HFFc6 (cell line): ENCODE measurements at regions not wholly inside any gene's neighbourhood (a gene's known extent, or its start where the extent isn't known, plus 50 kb on each side); places are given as distances from the start of the nearest gene placed in this dataset.
"Not testable (repeated sequence)": the region's sequence is repeated elsewhere in the genome, so short reads cannot be mapped to it uniquely, and the experiment has no call there.

Experiments used
- DNase-seq: peaks from one replicate; pipeline ENCODE4 v3.0.0-alpha.2; 2018
- H3K27ac Mint-ChIP-seq: 2 replicates; pipeline ENCODE4 v1.8.0; 2020; ENCODE audit warnings: mild to moderate bottlenecking, mixed read lengths
- H3K27me3 Mint-ChIP-seq: 2 replicates; pipeline ENCODE4 v1.8.0; 2021; ENCODE audit warnings: mild to moderate bottlenecking, moderate library complexity, mixed read lengths; ENCODE audit not compliant: insufficient read depth
- H3K36me3 Mint-ChIP-seq: 2 replicates; pipeline ENCODE4 v1.8.0; 2021; ENCODE audit warnings: low read depth, mixed read lengths
- H3K4me1 Mint-ChIP-seq: 2 replicates; pipeline ENCODE4 v1.8.0; 2020; ENCODE audit warnings: low read depth, mixed read lengths
- H3K4me3 Mint-ChIP-seq: 2 replicates; pipeline ENCODE4 v1.8.0; 2020; ENCODE audit warnings: mild to moderate bottlenecking, moderate library complexity, mixed read lengths
- H3K9me3 Mint-ChIP-seq: 2 replicates; pipeline ENCODE4 v1.8.0; 2020; ENCODE audit warnings: mild to moderate bottlenecking, mixed read lengths
- TF ChIP-seq, protein P1 (sequence below): fragments of 200-600 bp; sonication (generic); IDR thresholded peaks from 2 replicates; pipeline ENCODE4 v1.5.0; 2021; ENCODE audit warnings: antibody characterized with exemption, mild to moderate bottlenecking

DNA sequence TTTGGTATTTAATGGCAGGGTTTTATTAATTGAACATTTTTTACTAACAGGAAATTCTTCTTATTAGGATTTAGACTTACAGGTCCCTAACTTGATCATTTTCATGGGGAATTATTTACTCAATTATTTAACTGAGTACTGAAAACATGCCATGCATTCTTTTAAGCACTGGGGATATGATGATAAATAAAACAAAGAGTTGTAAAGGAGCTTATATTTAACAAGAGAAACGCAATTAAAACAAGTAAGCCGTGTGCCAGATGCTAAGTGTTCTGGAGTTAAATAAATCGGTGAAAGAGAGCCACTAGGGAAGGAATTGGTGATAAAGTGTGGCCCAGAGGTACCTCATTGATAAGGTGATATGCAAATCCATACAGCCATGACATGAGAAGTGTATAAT is 214.2 kb upstream of the HTR1E start:
- Mint-ChIP-seq H3K4me1 (no peaks in the 10 kb centered on the region), H3K9me3 (peaks cover 61% of the 10 kb centered on the region), H3K27me3 (no peaks in the 10 kb centered on the region), H3K27ac (no peak overlapping the region), H3K36me3 (no peaks in the 10 kb centered on the region), H3K4me3 (no peak overlapping the region)
- TF ChIP-seq, protein P1, sequence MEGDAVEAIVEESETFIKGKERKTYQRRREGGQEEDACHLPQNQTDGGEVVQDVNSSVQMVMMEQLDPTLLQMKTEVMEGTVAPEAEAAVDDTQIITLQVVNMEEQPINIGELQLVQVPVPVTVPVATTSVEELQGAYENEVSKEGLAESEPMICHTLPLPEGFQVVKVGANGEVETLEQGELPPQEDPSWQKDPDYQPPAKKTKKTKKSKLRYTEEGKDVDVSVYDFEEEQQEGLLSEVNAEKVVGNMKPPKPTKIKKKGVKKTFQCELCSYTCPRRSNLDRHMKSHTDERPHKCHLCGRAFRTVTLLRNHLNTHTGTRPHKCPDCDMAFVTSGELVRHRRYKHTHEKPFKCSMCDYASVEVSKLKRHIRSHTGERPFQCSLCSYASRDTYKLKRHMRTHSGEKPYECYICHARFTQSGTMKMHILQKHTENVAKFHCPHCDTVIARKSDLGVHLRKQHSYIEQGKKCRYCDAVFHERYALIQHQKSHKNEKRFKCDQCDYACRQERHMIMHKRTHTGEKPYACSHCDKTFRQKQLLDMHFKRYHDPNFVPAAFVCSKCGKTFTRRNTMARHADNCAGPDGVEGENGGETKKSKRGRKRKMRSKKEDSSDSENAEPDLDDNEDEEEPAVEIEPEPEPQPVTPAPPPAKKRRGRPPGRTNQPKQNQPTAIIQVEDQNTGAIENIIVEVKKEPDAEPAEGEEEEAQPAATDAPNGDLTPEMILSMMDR: no peak
- no peak for DNase-seq

DNA sequence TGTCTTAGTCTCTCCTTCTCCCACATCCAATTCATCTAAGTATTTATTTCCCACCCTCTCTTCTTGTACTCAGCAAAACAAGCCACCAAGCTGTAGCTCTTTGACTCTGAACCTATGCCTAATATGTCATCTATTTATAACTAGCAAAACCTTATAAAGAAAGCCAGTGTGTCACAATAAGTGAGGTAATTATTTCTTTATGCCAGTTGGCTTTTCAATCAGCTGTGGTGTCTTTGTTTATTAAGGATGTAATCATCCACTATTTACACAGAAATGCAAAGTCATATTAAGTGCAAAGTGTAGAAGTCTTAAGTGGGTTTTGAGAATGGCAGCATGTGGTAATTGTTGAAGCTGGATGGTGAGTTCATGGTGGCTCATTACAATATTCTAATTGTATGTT is 215.2 kb upstream of the HTR1E start:
- no peaks in the 10 kb centered on the region for H3K36me3 Mint-ChIP-seq
- no peak overlapping the region for H3K4me3 Mint-ChIP-seq
- no peaks in the 10 kb centered on the region for H3K27me3 Mint-ChIP-seq
- no peaks in the 10 kb centered on the region for H3K4me1 Mint-ChIP-seq
- peaks cover 68% of the 10 kb centered on the region for H3K9me3 Mint-ChIP-seq
- DNase-seq: no peak
- TF ChIP-seq, protein P1: no peak
- H3K27ac Mint-ChIP-seq: no peak overlapping the region

DNA sequence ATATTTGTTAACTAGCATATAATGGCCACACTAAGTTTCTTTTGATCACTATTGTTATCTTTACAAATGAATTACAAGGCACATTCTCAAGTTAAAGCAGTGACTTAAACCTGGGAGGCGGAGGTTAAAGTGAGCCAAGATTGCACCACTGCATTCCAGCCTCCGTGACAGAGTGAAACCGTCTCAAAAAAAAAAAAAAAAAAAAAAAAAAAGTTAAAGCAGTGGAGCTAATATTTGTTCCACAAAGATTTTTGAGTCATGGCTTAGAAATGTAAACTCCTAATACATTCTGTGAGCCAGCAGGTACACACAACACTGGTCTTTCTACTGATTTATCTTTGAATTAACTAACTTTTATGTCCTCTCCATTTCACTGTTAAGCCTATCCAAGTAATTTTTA is 221.7 kb upstream of the HTR1E start:
- H3K36me3 Mint-ChIP-seq: no peaks in the 10 kb centered on the region
- peaks cover 50% of the 10 kb centered on the region for H3K9me3 Mint-ChIP-seq
- H3K27me3 Mint-ChIP-seq: no peaks in the 10 kb centered on the region; the same call in 1 of the 2 replicates
- no peak overlapping the region for H3K27ac Mint-ChIP-seq
- no peaks in the 10 kb centered on the region for H3K4me1 Mint-ChIP-seq
- H3K4me3 Mint-ChIP-seq: no peak overlapping the region
- no peak for DNase-seq
- TF ChIP-seq, protein P1: no peak

DNA sequence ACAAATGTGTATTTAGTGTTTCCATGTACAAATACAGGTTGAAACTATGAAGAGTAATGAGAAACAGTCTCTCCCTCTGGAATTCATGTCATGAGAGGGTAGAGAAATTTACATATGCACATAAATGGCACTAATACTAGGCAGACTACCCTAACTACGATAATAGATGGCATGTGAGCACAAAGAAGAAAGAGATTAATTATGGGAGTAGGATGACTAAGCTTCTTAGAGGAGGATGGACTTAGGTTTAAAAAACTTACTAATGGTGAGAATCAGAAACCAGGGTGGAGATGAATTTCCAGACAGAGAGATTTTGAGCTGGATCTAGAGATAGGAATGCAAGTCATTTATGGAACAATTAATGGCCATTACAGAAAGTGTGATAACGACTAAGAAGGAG is 225.3 kb upstream of the HTR1E start:
- TF ChIP-seq, protein P1: no peak
- no peak for DNase-seq
- Mint-ChIP-seq H3K9me3 (peaks cover 34% of the 10 kb centered on the region), H3K4me1 (no peaks in the 10 kb centered on the region), H3K27me3 (no peaks in the 10 kb centered on the region; the same call in 1 of the 2 replicates), H3K36me3 (no peaks in the 10 kb centered on the region), H3K4me3 (no peak overlapping the region), H3K27ac (no peak overlapping the region)

DNA sequence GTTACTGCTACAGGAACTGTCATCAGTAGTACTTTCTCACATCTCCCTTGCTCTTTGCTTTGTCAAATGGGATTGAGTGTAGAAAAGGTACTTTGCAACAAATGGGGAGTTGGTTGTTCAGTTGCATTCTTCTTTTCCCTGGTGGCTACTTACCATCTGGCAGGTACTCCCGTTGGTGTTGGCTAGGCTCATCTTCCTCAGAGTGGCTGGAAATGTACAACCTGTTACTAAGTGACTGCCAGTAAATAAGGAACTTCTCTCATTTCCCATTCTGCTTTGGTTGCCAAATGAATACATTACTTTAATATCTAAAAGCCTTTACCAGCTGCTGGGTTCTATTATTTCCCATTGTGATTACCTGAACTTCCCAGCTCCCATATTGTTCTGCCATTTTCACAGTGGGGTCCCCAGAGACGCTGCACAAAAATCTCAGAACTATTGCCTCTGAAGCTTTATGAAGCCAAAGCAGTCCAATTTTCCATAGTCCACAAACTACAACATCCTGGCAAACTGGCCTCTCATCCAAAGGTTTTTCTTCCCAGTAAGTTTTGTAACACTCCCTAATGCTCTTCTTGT is 229.7 kb upstream of the HTR1E start:
- Mint-ChIP-seq H3K27ac (no peak overlapping the region), H3K36me3 (no peaks in the 10 kb centered on the region), H3K4me3 (no peak overlapping the region), H3K4me1 (no peaks in the 10 kb centered on the region), H3K9me3 (peaks cover 41% of the 10 kb centered on the region), H3K27me3 (no peaks in the 10 kb centered on the region; the same call in 1 of the 2 replicates)
- DNase-seq: no peak
- TF ChIP-seq, protein P1: no peak

DNA sequence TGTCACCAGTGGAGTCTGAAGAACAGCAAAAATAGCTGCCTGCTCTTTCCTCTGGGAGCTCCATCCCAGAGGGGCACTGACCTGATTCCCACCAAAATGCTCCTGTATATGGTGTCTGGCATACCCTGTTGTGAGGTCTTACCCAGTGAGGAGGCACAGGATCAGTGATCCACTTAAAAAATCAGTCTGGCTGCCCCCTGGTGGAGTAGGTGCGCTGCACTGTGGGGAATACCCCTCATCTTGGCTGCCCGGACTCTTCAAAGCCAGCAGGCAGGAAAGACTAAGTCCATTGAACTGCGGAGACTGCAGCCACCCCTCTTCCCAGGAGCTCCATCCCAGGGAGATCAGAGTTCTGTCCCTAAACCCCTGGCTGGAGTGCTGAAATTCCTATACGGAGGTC is 230.9 kb upstream of the HTR1E start:
- Mint-ChIP-seq H3K4me1 (no peaks in the 10 kb centered on the region), H3K27me3 (no peaks in the 10 kb centered on the region; the same call in 1 of the 2 replicates), H3K36me3 (no peaks in the 10 kb centered on the region), H3K27ac (no peak overlapping the region), H3K4me3 (no peak overlapping the region), H3K9me3 (peaks cover 47% of the 10 kb centered on the region)
- no peak for DNase-seq
- TF ChIP-seq, protein P1: no peak

DNA sequence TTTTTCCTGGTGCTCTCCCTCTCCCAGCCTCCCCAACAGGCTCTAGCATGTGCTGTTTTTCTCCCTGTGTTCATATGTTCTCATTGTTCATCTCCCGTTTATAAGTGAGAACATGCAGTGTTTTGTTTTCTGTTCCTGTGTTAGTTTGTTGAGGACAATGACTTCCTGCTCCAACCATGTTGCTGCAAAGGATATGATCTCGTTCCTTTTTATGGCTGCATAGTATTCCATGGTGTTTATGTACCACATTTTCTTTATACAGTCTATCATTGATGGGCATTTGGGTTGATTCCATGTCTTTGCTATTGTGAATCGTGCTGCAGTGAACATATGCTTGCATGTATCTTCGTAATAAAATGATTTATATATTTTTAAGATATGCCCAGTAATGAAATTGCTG is 236.1 kb upstream of the HTR1E start:
- H3K4me1 Mint-ChIP-seq, H3K36me3 Mint-ChIP-seq, DNase-seq, H3K27ac Mint-ChIP-seq, H3K4me3 Mint-ChIP-seq, H3K27me3 Mint-ChIP-seq: not testable (repeated sequence)
- peaks cover 45% of the 10 kb centered on the region for H3K9me3 Mint-ChIP-seq
